ENCODE measurements at regions not wholly inside any gene's neighbourhood (a gene's known extent, or its start where the extent isn't known, plus 50 kb on each side); places are given as distances from the start of the nearest gene placed in this dataset.

GRCh38 chr4:36445480-36445879 lies 164.1 kb downstream of the DTHD1 start:
- TF ChIP-seq SUZ12 (IDR thresholded peaks at IDR 0.05; ENCODE audit: extremely low read depth, insufficient read depth, insufficient read length): no peak
- no peak for TF ChIP-seq ZNF274 (IDR thresholded peaks at IDR 0.05; ENCODE audit: low read depth, low read length)
- TF ChIP-seq YY1 (IDR thresholded peaks at IDR 0.05; ENCODE audit: insufficient read depth, insufficient read length): no peak

Measured in NT2/D1 (cell line).